Raji (cell line): ENCODE measurements at regions not wholly inside any gene's neighbourhood (a gene's known extent, or its start where the extent isn't known, plus 50 kb on each side); places are given as distances from the start of the nearest gene placed in this dataset.

ENCODE experiments used
- POLR2A ChIP-seq: IDR thresholded peaks from 2 replicates; pipeline ENCODE4 v1.6.1; 2011; ENCODE audit warnings: low read depth, low read length, control low read depth; ENCODE audit not compliant: insufficient read depth

DNA sequence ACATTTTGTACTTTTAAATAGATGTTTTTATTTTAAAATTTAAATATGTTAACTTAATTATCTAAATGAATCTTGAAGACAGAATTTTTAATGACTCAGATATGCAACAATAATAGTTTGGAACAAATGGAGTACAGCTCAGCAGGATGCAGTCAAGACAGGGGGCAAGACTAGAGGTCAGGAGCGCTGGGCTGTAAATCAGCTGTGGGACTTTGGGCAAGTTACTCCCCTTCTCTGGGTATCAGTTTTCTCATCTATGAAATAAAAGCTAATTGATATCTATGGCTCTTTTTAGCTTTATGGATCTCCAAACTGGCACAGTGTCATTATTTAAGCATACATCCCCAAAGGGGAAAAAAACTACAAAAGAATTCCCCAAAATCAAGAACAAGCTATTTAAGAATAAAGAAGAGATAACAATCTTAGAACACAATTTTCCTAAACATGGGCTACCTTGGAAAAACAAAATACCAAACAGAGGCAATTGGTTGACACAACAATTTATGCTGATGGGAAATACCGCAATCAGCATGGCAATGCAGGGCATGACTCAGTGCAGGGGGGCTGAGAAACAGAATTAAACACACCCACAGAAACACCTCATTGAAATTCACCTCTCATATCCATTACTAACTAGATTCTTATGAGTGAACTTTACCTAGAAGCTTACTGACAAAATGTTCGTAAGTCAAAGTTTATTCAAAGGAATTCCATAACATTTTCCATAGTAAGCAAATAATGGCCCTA is 188.2 kb downstream of the SIM1 start:
- TF ChIP-seq POLR2A = no peak

- no peak for TF ChIP-seq POLR2A
Measured at GRCh38 chr6:100274147-100274546, 190.6 kb downstream of the SIM1 start.

GRCh38 chr6:100271625-100272024 is 193.1 kb downstream of the SIM1 start:
- TF ChIP-seq POLR2A = no peak

DNA sequence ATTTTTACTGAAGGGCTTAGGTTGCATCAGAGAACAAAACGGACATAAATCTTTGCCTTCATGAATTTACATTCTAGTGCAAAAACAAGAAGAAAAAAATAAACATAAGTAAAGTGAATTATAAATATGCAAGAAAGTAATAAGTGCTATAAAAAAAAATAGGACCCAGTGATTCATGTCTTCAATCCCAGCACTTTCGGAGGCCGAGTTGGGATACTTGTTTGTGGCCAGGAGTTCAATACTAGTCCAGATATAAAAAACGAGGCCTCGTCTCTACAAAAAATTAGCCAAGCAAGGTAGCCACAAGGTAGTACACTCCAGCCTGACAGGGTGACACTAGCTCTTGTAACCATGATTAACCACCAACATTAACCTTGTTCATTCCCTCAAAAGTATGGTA is 193.5 kb downstream of the SIM1 start:
- TF ChIP-seq POLR2A = no peak

GRCh38 chr6:100269189-100269588 is 195.5 kb downstream of the SIM1 start:
- no peak for TF ChIP-seq POLR2A

DNA sequence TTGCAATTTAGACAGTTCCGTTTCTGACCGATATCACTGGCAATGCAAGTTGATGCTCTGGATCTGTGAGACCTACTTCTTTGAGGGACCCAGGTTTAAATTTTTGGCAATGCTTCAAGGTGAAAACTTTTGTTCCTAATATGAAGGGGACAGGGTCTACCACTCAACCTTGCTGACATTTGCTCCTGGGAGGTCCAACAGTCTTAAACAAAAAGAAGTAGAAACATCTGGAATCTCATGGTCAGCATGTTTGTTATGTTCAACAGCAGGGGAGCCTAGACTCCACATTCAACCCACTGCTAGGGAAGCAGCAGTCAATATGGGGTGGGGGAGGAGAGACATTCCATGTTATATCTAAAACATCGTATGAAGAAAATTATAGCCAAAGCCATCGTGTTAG is 196.4 kb downstream of the SIM1 start:
- no peak for TF ChIP-seq POLR2A

GRCh38 chr6:100267721-100268123 is 197.0 kb downstream of the SIM1 start:
- TF ChIP-seq POLR2A = no peak

DNA sequence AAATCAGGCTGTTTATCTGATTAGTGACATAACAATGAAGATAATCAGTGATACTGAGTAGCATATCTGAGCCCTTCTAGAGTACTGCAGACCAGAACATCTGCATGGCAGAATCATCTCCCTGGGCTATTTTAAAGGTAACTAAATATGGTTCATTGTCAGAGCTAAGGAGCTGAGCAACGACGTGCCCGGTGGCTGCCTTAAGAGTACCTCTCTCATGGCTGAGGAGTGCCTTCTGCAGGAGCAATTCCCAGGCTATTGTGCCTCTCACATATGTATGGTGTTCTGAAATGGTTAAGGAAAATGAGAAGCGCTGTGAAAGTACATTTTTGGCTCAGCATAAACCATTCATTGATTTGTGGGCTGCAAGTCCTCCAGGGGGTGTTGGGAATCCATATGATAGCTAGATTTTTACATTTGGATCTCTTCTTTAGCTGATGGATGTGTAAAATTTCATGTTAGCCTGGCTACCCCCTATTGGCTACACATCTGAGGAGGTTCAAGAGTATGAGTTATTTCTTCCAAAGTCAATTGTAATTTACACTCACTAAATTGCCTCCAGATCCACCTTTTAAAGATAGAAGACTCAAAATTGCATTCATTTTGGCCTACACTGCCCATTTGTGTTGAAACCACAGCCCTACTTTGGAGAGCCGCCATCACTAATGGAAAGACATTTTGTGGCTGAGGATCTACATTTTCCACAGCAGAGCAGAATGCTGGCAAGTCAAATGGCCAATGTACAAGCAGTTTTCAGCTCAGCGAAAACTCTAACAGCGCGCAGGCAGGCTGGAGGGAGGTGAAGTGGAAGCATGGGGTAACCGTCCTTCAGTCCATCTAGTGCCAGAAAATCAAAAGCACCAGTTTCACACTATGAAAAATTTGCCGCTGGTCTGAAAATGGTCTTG is 198.0 kb downstream of the SIM1 start:
- TF ChIP-seq POLR2A = no peak

DNA sequence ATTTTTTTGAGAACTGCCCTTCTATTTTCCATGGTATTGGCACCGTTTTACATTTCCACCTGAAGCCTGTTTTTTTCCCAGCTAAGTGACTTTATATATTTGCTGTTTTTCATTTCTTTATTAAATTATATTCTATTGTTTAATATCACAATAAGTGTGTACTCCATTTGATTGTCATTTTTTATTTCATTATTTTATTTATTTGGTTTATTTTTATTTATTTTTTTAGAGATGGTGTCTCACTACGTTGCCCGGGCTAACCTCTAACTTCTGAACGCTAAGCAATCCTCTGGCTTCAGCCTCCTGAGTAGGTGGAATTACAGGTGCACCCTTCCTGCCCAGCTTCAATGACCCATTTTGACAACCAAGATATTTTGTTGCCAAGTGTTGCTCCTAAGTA is 202.6 kb downstream of the SIM1 start:
- no peak for TF ChIP-seq POLR2A

- TF ChIP-seq POLR2A = no peak
Measured at GRCh38 chr6:100261486-100261885, 203.2 kb downstream of the SIM1 start.

DNA sequence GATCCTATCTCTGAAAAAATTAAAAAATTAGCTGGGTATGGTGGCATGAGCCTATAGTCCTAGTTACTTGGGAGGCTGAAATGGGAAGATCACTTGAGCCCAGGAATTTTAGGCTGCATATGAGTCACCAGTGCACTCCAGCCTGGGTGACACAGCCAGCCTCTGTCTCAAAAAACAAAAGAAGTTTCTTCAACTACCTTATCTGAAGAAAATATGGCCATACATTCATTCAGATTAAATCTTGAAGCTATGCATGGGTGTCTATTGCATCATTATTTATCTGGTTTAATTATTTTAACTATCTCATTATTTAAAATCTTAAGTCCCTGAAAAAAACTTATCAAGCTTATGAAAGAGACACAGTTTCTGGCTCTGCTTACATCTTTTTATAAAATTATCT is 204.1 kb downstream of the SIM1 start:
- no peak for TF ChIP-seq POLR2A

DNA sequence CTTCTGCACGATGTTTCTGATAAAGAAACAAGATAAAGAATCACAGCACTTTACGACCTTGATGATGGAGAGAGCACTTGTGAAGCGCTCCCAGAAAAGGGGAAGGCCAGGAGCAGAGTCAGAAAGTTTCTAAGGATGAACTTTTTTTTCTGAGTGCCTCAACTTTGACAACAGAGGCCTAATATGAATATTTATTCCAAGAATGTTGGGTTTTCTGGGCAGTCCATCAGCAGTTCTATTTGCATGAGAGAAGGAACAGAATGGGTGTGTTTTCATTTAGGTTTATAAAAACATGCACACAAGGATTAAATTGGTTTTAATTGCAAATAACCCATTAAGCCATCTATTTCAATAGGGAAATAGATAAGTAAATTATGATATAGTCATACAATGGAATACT is 204.9 kb downstream of the SIM1 start:
- no peak for TF ChIP-seq POLR2A

DNA sequence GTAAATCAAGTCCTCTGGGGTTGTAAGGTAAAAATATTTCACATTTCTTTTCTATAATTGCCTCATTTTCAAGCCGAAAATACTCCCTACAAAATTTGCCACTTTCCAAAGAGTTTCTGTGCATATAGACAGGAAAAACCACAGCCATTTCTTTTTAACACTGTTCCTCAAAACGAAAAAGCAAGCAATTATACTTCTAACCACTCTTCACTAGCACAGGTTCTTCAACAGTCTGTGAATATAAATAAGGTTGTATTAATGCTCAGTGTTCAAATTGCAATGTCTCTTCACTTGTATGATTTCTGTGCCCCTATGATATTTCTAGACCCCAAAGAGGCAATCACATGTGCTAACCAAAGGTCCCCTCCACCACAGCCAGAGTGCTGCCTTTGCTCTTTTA is 206.0 kb downstream of the SIM1 start:
- no peak for TF ChIP-seq POLR2A

- TF ChIP-seq POLR2A = no peak
Measured at GRCh38 chr6:100257793-100258395, 206.8 kb downstream of the SIM1 start.

GRCh38 chr6:100255701-100256100 is 209.0 kb downstream of the SIM1 start:
- no peak for TF ChIP-seq POLR2A

- TF ChIP-seq POLR2A = no peak
Measured at GRCh38 chr6:100247123-100247522, 217.6 kb downstream of the SIM1 start.
